ENCODE measurements at regions not wholly inside any gene's neighbourhood (a gene's known extent, or its start where the extent isn't known, plus 50 kb on each side); places are given as distances from the start of the nearest gene placed in this dataset.

GRCh38 chr6:117138425-117138824, 126.9 kb upstream of the VGLL2 start:
- no peak for DNase-seq
- no peaks in the 10 kb centered on the region for H3K4me1 ChIP-seq
- no peak overlapping the region for H3K27ac ChIP-seq
- H3K4me3 ChIP-seq: no peak overlapping the region
- TF ChIP-seq POLR2A (IDR thresholded peaks at IDR 0.05) (no peak), CTCF (IDR thresholded peaks at IDR 0.05) (no peak)
- H3K36me3 ChIP-seq: no peaks in the 10 kb centered on the region
- H3K27me3 ChIP-seq: no peaks in the 10 kb centered on the region
- no peaks in the 10 kb centered on the region for H3K9me3 ChIP-seq

GRCh38 chr6:117138920-117139319, 126.4 kb upstream of the VGLL2 start:
- Histone ChIP-seq H3K4me3 (no peak overlapping the region), H3K27me3 (no peaks in the 10 kb centered on the region), H3K27ac (no peak overlapping the region), H3K4me1 (no peaks in the 10 kb centered on the region), H3K9me3 (no peaks in the 10 kb centered on the region), H3K36me3 (no peaks in the 10 kb centered on the region)
- no peak for DNase-seq
- TF ChIP-seq CTCF (IDR thresholded peaks at IDR 0.05) (no peak), POLR2A (IDR thresholded peaks at IDR 0.05) (no peak)

GRCh38 chr6:117142142-117142541, 123.2 kb upstream of the VGLL2 start:
- Histone ChIP-seq H3K27ac (no peak overlapping the region), H3K9me3 (no peaks in the 10 kb centered on the region), H3K27me3 (no peaks in the 10 kb centered on the region), H3K4me1 (no peaks in the 10 kb centered on the region), H3K36me3 (no peaks in the 10 kb centered on the region), H3K4me3 (no peak overlapping the region)
- no peak for DNase-seq
- TF ChIP-seq CTCF (IDR thresholded peaks at IDR 0.05): no peak
- TF ChIP-seq POLR2A (IDR thresholded peaks at IDR 0.05): no peak

GRCh38 chr6:117142995-117143394, 122.4 kb upstream of the VGLL2 start:
- Histone ChIP-seq H3K4me3 (no peak overlapping the region), H3K27me3 (no peaks in the 10 kb centered on the region), H3K4me1 (no peaks in the 10 kb centered on the region), H3K27ac (no peak overlapping the region), H3K36me3 (no peaks in the 10 kb centered on the region), H3K9me3 (no peaks in the 10 kb centered on the region)
- TF ChIP-seq POLR2A (IDR thresholded peaks at IDR 0.05) (no peak), CTCF (IDR thresholded peaks at IDR 0.05) (no peak)
- DNase-seq: no peak

- H3K27me3 ChIP-seq: no peaks in the 10 kb centered on the region
- H3K4me3 ChIP-seq: no peak overlapping the region
- DNase-seq: no peak
- H3K27ac ChIP-seq: no peak overlapping the region
- H3K36me3 ChIP-seq: no peaks in the 10 kb centered on the region
- TF ChIP-seq POLR2A (IDR thresholded peaks at IDR 0.05): no peak
- TF ChIP-seq CTCF (IDR thresholded peaks at IDR 0.05): no peak
- H3K9me3 ChIP-seq: no peaks in the 10 kb centered on the region
- no peaks in the 10 kb centered on the region for H3K4me1 ChIP-seq
These were observed 121.7 kb upstream of the VGLL2 start for GRCh38 chr6:117143647-117144046.

- no peaks in the 10 kb centered on the region for H3K4me1 ChIP-seq
- no peak overlapping the region for H3K27ac ChIP-seq
- no peak for TF ChIP-seq POLR2A (IDR thresholded peaks at IDR 0.05)
- no peak for TF ChIP-seq CTCF (IDR thresholded peaks at IDR 0.05)
- H3K27me3 ChIP-seq: no peaks in the 10 kb centered on the region
- no peaks in the 10 kb centered on the region for H3K9me3 ChIP-seq
- H3K4me3 ChIP-seq: no peak overlapping the region
- DNase-seq: no peak
- H3K36me3 ChIP-seq: no peaks in the 10 kb centered on the region
These were observed 119.4 kb upstream of the VGLL2 start for GRCh38 chr6:117145940-117146339.

Measured in Peyer's patch (tissue), 4 donors.